ENCODE measurements at regions not wholly inside any gene's neighbourhood (a gene's known extent, or its start where the extent isn't known, plus 50 kb on each side); places are given as distances from the start of the nearest gene placed in this dataset.

GRCh38 chr7:146002008-146002407 lies 114.6 kb upstream of the CNTNAP2 start:
- TF ChIP-seq NELFE (IDR thresholded peaks at IDR 0.05; ENCODE audit: insufficient read depth, insufficient read length) (no peak), ZNF3 (CRISPR knock-in tag; IDR thresholded peaks at IDR 0.05) (no peak), SP1 (CRISPR knock-in tag; IDR thresholded peaks at IDR 0.05) (no peak), GABPA (tag; conservative IDR thresholded peaks at IDR 0.05; ENCODE audit: low read depth) (no peak), NCOA6 (IDR thresholded peaks at IDR 0.05) (no peak), ZNF174 (CRISPR knock-in tag; IDR thresholded peaks at IDR 0.05) (no peak), CREB1 (IDR thresholded peaks at IDR 0.05) (no peak), CREB1 (CRISPR knock-in tag; IDR thresholded peaks at IDR 0.05) (no peak)

Measured in K562 (cell line).